Esophagus squamous epithelium (tissue), 5 donors: ENCODE measurements at regions not wholly inside any gene's neighbourhood (a gene's known extent, or its start where the extent isn't known, plus 50 kb on each side); places are given as distances from the start of the nearest gene placed in this dataset.

Experiments
- DNase-seq: peaks from one replicate; lab custom pipeline; 2025; lab: John Stamatoyannopoulos, UW
- H3K27ac ChIP-seq, 4 donors: fragments of 200-600 bp; sonication (generic); one replicate each; pipeline ENCODE4 v1.5.1; 2016 to 2019; ENCODE audit warnings: mild to moderate bottlenecking in 1 of 4
- H3K27me3 ChIP-seq, 4 donors: fragments of 200-600 bp; sonication (generic); 1 replicate in 3 of 4; 2 replicates in 1 of 4; pipeline versions ENCODE4 v1.5.1 to v1.6.0; 2017 to 2021; ENCODE audit warnings: antibody characterized with exemption in 1 of 4
- H3K36me3 ChIP-seq, 3 donors: fragments of 200-600 bp; sonication (generic); one replicate each; pipeline ENCODE4 v1.5.1; 2016 to 2019
- H3K4me1 ChIP-seq, 3 donors: fragments of 200-600 bp; sonication (generic); one replicate each; pipeline ENCODE4 v1.5.1; 2017 to 2019
- H3K4me3 ChIP-seq, 4 donors: fragments of 200-600 bp; sonication (generic); 1 replicate in 3 of 4; 2 replicates in 1 of 4; pipeline ENCODE4 v1.5.1; 2016 to 2019; ENCODE audit warnings: mild to moderate bottlenecking in 2 of 4, moderate library complexity in 1 of 4
- H3K9me3 ChIP-seq, 3 donors: fragments of 200-600 bp; sonication (generic); one replicate each; pipeline ENCODE4 v1.5.1; 2016 to 2019
- POLR2A ChIP-seq, 4 donors: fragments of 450-650 bp; IDR thresholded peaks; one replicate each; pipeline ENCODE4 v1.6.1; 2017; ENCODE audit warnings: antibody characterized with exemption in 4 of 4, mild to moderate bottlenecking in 4 of 4, moderate library complexity in 3 of 4
- WGBS, 2 donors: methylation state at CpG; one replicate each; pipeline ENCODE4 v1.1.5; 2018; 5-methylcytosine and 5-hydroxymethylcytosine counted together
- intact Hi-C: fragments of 100-400 bp; cut with DNase I; formaldehyde crosslinking; loops from one replicate; pipeline ENCODE4 v1.15.0; 2022
- TF ChIP-seq, protein P1 (sequence below), 6 experiments: fragments of 450-650 bp in 4 of 6; fragments of 200-600 bp in 2 of 6; sonication (generic) in 2 of 6; IDR thresholded peaks; one replicate each; pipeline ENCODE4 v1.5.1; 2016 to 2019; ENCODE audit warnings: antibody characterized with exemption in 6 of 6, mild to moderate bottlenecking in 4 of 6, moderate library complexity in 4 of 6
- donor health status: DM: yes; HTN: yes; CAD: no.

GRCh38 chr4:24235618-24236017 lies 345.8 kb upstream of the PPARGC1A start:
- Histone ChIP-seq H3K4me1 (no peaks in the 10 kb centered on the region), H3K36me3 (no peaks in the 10 kb centered on the region), H3K4me3 (no peak overlapping the region), H3K27ac (no peak overlapping the region), H3K27me3 (peaks cover 0 to 5% (median 0%) of the 10 kb centered on the region in 4 donors), H3K9me3 (no peaks in the 10 kb centered on the region)
- intact Hi-C loops, result no loop called here
- TF ChIP-seq, protein P1, sequence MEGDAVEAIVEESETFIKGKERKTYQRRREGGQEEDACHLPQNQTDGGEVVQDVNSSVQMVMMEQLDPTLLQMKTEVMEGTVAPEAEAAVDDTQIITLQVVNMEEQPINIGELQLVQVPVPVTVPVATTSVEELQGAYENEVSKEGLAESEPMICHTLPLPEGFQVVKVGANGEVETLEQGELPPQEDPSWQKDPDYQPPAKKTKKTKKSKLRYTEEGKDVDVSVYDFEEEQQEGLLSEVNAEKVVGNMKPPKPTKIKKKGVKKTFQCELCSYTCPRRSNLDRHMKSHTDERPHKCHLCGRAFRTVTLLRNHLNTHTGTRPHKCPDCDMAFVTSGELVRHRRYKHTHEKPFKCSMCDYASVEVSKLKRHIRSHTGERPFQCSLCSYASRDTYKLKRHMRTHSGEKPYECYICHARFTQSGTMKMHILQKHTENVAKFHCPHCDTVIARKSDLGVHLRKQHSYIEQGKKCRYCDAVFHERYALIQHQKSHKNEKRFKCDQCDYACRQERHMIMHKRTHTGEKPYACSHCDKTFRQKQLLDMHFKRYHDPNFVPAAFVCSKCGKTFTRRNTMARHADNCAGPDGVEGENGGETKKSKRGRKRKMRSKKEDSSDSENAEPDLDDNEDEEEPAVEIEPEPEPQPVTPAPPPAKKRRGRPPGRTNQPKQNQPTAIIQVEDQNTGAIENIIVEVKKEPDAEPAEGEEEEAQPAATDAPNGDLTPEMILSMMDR (IDR thresholded peaks at IDR 0.05), result no peak
- TF ChIP-seq POLR2A (IDR thresholded peaks at IDR 0.05), result no peak
- no peak for DNase-seq

GRCh38 chr4:24234288-24234848 lies 344.5 kb upstream of the PPARGC1A start:
- no peaks in the 10 kb centered on the region for H3K9me3 ChIP-seq
- H3K27ac ChIP-seq, result no peak overlapping the region
- no peaks in the 10 kb centered on the region for H3K36me3 ChIP-seq
- WGBS, 2 donors, result 77 to 82% methylated on average over 3 of the region's 3 CpGs
- no peaks in the 10 kb centered on the region for H3K4me1 ChIP-seq
- intact Hi-C loops, result no loop called here
- no peak for DNase-seq
- no peak overlapping the region for H3K4me3 ChIP-seq
- H3K27me3 ChIP-seq, result peaks cover 0 to 5% (median 0%) of the 10 kb centered on the region in 4 donors
- no peak for TF ChIP-seq POLR2A (IDR thresholded peaks at IDR 0.05)
- TF ChIP-seq, protein P1 (IDR thresholded peaks at IDR 0.05), result no peak

GRCh38 chr4:24230955-24231354 lies 341.1 kb upstream of the PPARGC1A start:
- H3K4me3 ChIP-seq, result no peak overlapping the region
- no peaks in the 10 kb centered on the region for H3K9me3 ChIP-seq
- WGBS, 2 donors, result 85 to 89% methylated on average over 5 to 6 of the region's 6 CpGs
- intact Hi-C loops, result no loop called here
- DNase-seq, result no peak
- H3K27ac ChIP-seq, result no peak overlapping the region
- peaks cover 0 to 5% (median 0%) of the 10 kb centered on the region in 4 donors for H3K27me3 ChIP-seq
- peaks cover 0 to 6% (median 0%) of the 10 kb centered on the region in 3 donors for H3K4me1 ChIP-seq
- TF ChIP-seq, protein P1 (IDR thresholded peaks at IDR 0.05), result no peak
- no peak for TF ChIP-seq POLR2A (IDR thresholded peaks at IDR 0.05)
- H3K36me3 ChIP-seq, result no peaks in the 10 kb centered on the region

GRCh38 chr4:24229978-24230377 lies 340.1 kb upstream of the PPARGC1A start:
- intact Hi-C loops, result no loop called here
- WGBS, 2 donors, result 21 to 54% methylated on average over 4 of the region's 4 CpGs
- TF ChIP-seq, protein P1 (IDR thresholded peaks at IDR 0.05), result no peak
- no peak for TF ChIP-seq POLR2A (IDR thresholded peaks at IDR 0.05)
- Histone ChIP-seq H3K4me1 (peaks cover 0 to 7% (median 0%) of the 10 kb centered on the region in 3 donors), H3K4me3 (no peak overlapping the region), H3K36me3 (no peaks in the 10 kb centered on the region), H3K27me3 (peaks cover 0 to 5% (median 0%) of the 10 kb centered on the region in 4 donors), H3K9me3 (no peaks in the 10 kb centered on the region), H3K27ac (no peak overlapping the region)
- DNase-seq, result no peak

DNA sequence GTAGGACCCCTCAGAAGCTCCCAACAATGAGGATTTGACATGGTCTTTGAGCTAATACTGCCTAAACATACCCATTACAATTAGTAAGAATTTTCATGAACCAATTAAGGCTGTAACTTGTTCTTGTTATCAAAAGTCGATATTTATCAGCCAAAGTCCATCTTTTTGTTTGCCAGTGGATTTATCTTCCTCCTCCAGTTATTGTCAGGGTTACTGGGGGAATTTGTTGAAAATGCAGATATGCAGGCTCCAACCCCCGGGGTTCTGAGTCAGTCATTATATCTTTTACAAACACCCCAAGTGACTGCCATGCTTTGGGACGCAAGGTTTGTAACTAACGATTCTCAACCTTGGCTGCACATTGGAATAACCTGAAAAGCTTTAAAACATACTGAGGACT lies 338.8 kb upstream of the PPARGC1A start:
- H3K36me3 ChIP-seq, result no peaks in the 10 kb centered on the region
- no peaks in the 10 kb centered on the region for H3K9me3 ChIP-seq
- DNase-seq, result no peak
- whole genome bisulfite sequencing, 2 donors, result 70 to 84% methylated on average over 4 of the region's 4 CpGs
- H3K27ac ChIP-seq, result no peak overlapping the region
- intact Hi-C loops, result no loop called here
- H3K4me1 ChIP-seq, result peaks cover 0 to 7% (median 0%) of the 10 kb centered on the region in 3 donors
- TF ChIP-seq, protein P1 (IDR thresholded peaks at IDR 0.05), result no peak
- TF ChIP-seq POLR2A (IDR thresholded peaks at IDR 0.05), result no peak
- peaks cover 0 to 5% (median 0%) of the 10 kb centered on the region in 4 donors for H3K27me3 ChIP-seq
- H3K4me3 ChIP-seq, result no peak overlapping the region
